PFSK-1 (cell line): ENCODE measurements at regions not wholly inside any gene's neighbourhood (a gene's known extent, or its start where the extent isn't known, plus 50 kb on each side); places are given as distances from the start of the nearest gene placed in this dataset.

ENCODE experiments used
- FOXP2 ChIP-seq: optimal IDR thresholded peaks from 2 replicates; pipeline ENCODE3; 2011; ENCODE audit warnings: borderline replicate concordance, control low read depth, inconsistent platforms; ENCODE audit not compliant: insufficient read depth; ENCODE audit errors: extremely low read length, extremely low read depth
- POLR2AphosphoS5 ChIP-seq: IDR thresholded peaks from 2 replicates; pipeline ENCODE4 v1.6.1; 2012; ENCODE audit warnings: low read depth, mild to moderate bottlenecking, control low read depth, low read length, moderate library complexity
- SIN3A ChIP-seq: IDR thresholded peaks from 2 replicates; pipeline ENCODE4 v1.6.1; 2012; ENCODE audit warnings: mild to moderate bottlenecking, low read length, moderate library complexity, borderline replicate concordance; ENCODE audit not compliant: insufficient read depth
- TAF1 ChIP-seq: IDR thresholded peaks from 2 replicates; pipeline ENCODE4 v1.6.1; 2012; ENCODE audit warnings: low read length, control low read depth, borderline replicate concordance; ENCODE audit not compliant: insufficient read depth
- TF ChIP-seq, protein P1 (sequence below), 2 experiments: IDR thresholded peaks; 2 replicates each; pipeline versions ENCODE4 v1.6.1 to v1.8.0; 2011 to 2012; ENCODE audit warnings: low read depth in 2 of 2, low read length in 2 of 2, control low read depth in 1 of 2, inconsistent platforms in 1 of 2, mild to moderate bottlenecking in 1 of 2, moderate library complexity in 1 of 2; ENCODE audit not compliant: insufficient read depth in 1 of 2

DNA sequence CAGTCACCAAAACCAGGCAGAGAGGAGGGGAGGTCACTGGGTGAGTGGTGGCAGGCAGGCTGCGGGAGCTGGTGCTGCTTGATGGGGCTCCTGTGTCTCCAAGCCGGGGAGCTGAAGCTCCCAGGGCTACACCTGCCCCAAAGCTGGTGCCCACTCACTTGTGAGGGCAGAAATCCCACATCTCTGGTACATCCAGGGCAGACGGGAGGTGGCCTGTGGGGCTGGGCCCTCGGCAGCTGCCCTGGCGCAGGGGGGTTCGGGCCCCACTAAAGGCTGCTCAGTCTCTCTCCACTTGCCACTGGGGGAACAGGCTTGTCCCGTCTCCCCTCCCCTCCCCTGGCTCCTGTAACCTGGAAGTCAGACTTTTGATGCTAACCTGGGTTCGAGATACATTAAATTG is 55.6 kb upstream of the PPARA start:
- no peak for TF ChIP-seq TAF1
- TF ChIP-seq FOXP2, result no peak
- TF ChIP-seq, protein P1, sequence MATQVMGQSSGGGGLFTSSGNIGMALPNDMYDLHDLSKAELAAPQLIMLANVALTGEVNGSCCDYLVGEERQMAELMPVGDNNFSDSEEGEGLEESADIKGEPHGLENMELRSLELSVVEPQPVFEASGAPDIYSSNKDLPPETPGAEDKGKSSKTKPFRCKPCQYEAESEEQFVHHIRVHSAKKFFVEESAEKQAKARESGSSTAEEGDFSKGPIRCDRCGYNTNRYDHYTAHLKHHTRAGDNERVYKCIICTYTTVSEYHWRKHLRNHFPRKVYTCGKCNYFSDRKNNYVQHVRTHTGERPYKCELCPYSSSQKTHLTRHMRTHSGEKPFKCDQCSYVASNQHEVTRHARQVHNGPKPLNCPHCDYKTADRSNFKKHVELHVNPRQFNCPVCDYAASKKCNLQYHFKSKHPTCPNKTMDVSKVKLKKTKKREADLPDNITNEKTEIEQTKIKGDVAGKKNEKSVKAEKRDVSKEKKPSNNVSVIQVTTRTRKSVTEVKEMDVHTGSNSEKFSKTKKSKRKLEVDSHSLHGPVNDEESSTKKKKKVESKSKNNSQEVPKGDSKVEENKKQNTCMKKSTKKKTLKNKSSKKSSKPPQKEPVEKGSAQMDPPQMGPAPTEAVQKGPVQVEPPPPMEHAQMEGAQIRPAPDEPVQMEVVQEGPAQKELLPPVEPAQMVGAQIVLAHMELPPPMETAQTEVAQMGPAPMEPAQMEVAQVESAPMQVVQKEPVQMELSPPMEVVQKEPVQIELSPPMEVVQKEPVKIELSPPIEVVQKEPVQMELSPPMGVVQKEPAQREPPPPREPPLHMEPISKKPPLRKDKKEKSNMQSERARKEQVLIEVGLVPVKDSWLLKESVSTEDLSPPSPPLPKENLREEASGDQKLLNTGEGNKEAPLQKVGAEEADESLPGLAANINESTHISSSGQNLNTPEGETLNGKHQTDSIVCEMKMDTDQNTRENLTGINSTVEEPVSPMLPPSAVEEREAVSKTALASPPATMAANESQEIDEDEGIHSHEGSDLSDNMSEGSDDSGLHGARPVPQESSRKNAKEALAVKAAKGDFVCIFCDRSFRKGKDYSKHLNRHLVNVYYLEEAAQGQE (IDR thresholded peaks at IDR 0.05; ENCODE audit: insufficient read depth in 1 of 2, low read depth in 2 of 2, low read length in 2 of 2), result no peak
- TF ChIP-seq POLR2AphosphoS5, result no peak
- no peak for TF ChIP-seq SIN3A

DNA sequence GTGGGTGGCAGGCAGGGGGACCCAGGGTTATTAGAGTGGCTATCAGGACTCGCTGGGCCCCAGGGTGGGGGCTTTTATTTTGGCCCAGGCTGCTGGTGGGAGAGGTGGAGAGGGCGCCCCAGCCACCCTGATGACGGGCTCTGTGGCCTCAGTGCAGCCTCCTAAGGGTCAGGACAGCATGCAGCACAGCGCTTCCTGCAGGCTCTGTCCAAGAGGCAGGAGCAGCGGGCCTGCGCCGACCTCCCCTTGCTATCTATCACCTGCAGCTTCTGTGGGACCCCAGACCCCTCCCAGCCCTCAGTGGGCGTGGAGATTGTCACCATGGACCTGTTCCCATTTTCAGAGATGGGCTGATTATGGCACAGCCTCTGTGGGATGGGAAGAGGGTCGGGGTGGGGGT is 54.3 kb upstream of the PPARA start:
- TF ChIP-seq SIN3A, result no peak
- no peak for TF ChIP-seq FOXP2
- TF ChIP-seq, protein P1 (IDR thresholded peaks at IDR 0.05; ENCODE audit: insufficient read depth in 1 of 2, low read depth in 2 of 2, low read length in 2 of 2), result no peak
- no peak for TF ChIP-seq TAF1
- TF ChIP-seq POLR2AphosphoS5, result no peak

DNA sequence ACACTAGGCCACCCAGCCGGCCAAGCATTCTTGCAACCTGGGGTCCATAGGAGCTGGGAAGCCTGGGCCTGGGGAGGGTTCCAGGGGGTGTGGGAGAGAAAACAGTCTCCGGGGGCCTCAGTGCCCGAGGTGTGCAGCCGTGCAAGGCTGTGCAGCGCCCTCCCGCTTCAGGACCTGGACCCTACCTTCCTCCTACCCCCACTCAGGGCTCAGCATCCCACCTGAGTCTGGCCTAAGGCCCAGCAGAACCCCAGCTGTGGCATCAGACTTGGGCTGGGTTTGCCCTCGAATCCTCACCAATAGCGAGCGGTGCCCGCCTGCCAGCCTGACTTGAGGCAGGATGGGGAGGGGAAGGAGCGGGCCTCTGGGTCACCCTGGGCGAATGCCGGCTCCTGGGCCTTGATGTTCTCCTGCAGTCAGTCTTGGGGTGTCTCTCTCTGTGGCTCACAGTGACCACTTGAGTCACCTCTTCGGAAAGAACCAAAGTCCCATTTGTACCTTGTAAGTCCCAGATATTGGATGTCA is 53.6 kb upstream of the PPARA start:
- TF ChIP-seq, protein P1 (IDR thresholded peaks at IDR 0.05; ENCODE audit: insufficient read depth in 1 of 2, low read depth in 2 of 2, low read length in 2 of 2), result no peak
- TF ChIP-seq SIN3A (no peak), TAF1 (no peak), POLR2AphosphoS5 (no peak), FOXP2 (no peak)

DNA sequence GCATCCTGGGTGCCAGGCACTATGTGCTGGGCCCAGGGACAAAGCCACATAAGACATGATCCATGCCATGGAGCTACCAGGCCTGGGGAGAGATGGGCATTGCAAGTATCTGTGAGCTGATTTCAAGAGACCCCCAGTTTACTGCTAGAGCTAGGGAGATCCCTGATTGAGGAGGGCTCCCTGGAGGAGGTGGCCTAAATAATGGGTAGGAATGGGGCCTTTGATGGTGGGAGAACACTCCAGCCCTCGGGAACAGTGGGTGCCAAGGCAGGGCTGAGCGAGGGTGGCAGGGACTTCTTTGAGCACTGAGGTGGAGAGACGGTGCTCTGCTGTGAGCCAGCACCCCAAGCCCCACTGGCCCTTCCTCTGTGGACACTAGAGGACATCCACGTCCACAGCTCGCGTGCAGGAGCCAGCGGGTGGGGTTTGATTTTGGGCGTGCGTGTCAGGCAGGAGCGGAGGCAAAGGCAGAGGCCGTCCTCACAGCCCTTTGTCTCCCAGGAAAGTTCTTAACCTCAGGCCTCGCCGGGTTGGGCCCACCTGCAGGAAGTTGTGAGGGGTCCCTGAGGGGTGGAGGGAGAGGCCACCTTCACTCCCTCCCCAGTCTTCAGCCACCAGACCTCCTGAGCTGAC is 52.9 kb upstream of the PPARA start:
- TF ChIP-seq TAF1 (no peak), POLR2AphosphoS5 (no peak), SIN3A (no peak), FOXP2 (no peak)
- TF ChIP-seq, protein P1 (IDR thresholded peaks at IDR 0.05; ENCODE audit: insufficient read depth in 1 of 2, low read depth in 2 of 2, low read length in 2 of 2), result no peak
